H9 (cell line): ENCODE measurements at regions not wholly inside any gene's neighbourhood (a gene's known extent, or its start where the extent isn't known, plus 50 kb on each side); places are given as distances from the start of the nearest gene placed in this dataset.

Experiments used
- DNase-seq: peaks from one replicate; pipeline ENCODE4 v3.0.0-alpha.2; 2017
- H2AFZ ChIP-seq: one replicate; pipeline ENCODE4 v1.6.1; 2013; ENCODE audit warnings: mild to moderate bottlenecking, low read length, control low read depth, moderate library complexity
- H2AK5ac ChIP-seq: 2 replicates; pipeline ENCODE4 v1.6.1; 2013; ENCODE audit warnings: low read length, control low read depth, mixed read lengths; ENCODE audit not compliant: insufficient read length
- H2BK120ac ChIP-seq: one replicate; pipeline ENCODE4 v1.6.1; 2013; ENCODE audit warnings: low read depth, mild to moderate bottlenecking, low read length, control low read depth, inconsistent platforms; ENCODE audit not compliant: poor library complexity, severe bottlenecking
- H2BK12ac ChIP-seq: 2 replicates; pipeline ENCODE4 v1.6.1; 2013; ENCODE audit warnings: low read length, control low read depth, mixed read lengths, low read depth; ENCODE audit not compliant: insufficient read length
- H2BK15ac ChIP-seq: 2 replicates; pipeline ENCODE4 v1.6.1; 2013; ENCODE audit warnings: low read depth, low read length, control low read depth
- H2BK20ac ChIP-seq: one replicate; pipeline ENCODE4 v1.6.1; 2013; ENCODE audit warnings: low read depth, mild to moderate bottlenecking, low read length, control low read depth, inconsistent platforms; ENCODE audit not compliant: poor library complexity, severe bottlenecking
- H2BK5ac ChIP-seq: 2 replicates; pipeline ENCODE4 v1.6.1; 2013; ENCODE audit warnings: low read length, control low read depth, mixed read lengths; ENCODE audit not compliant: insufficient read length
- H3K14ac ChIP-seq: 2 replicates; pipeline ENCODE4 v1.6.1; 2013; ENCODE audit warnings: low read length, control low read depth; ENCODE audit not compliant: insufficient read depth
- H3K18ac ChIP-seq: 2 replicates; pipeline ENCODE4 v1.6.1; 2013; ENCODE audit warnings: low read depth, mild to moderate bottlenecking, mixed read lengths, low read length, control low read depth; ENCODE audit not compliant: insufficient read length
- H3K23ac ChIP-seq: 2 replicates; pipeline ENCODE4 v1.6.1; 2013; ENCODE audit warnings: low read length, control low read depth, mixed read lengths, low read depth; ENCODE audit not compliant: insufficient read length
- H3K23me2 ChIP-seq: 2 replicates; pipeline ENCODE4 v1.6.1; 2013; ENCODE audit warnings: low read depth, mild to moderate bottlenecking, mixed read lengths, low read length, control low read depth; ENCODE audit not compliant: insufficient read length, poor library complexity, severe bottlenecking
- H3K27ac ChIP-seq: 2 replicates; pipeline ENCODE4 v1.5.1; 2013; ENCODE audit warnings: low read length, control low read depth, mixed read lengths, low read depth; ENCODE audit not compliant: insufficient read length
- H3K27me3 ChIP-seq: 2 replicates; pipeline ENCODE4 v1.6.1; 2013; ENCODE audit warnings: low read length, control low read depth, inconsistent platforms; ENCODE audit not compliant: insufficient read depth
- H3K4ac ChIP-seq: 2 replicates; pipeline ENCODE4 v1.6.1; 2013; ENCODE audit warnings: low read depth, mild to moderate bottlenecking, control low read depth, inconsistent platforms, low read length, moderate library complexity
- H3K4me1 ChIP-seq: 2 replicates; pipeline ENCODE4 v1.6.1; 2013; ENCODE audit warnings: low read length, control low read depth, inconsistent platforms; ENCODE audit not compliant: insufficient read depth
- H3K4me2 ChIP-seq: 2 replicates; pipeline ENCODE4 v1.6.1; 2013; ENCODE audit warnings: low read length, control low read depth, mixed read lengths; ENCODE audit not compliant: insufficient read length, insufficient read depth
- H3K56ac ChIP-seq: 2 replicates; pipeline ENCODE4 v1.6.1; 2013; ENCODE audit warnings: low read depth, mild to moderate bottlenecking, mixed read lengths, low read length, control low read depth; ENCODE audit not compliant: insufficient read length
- H3K79me1 ChIP-seq: 2 replicates; pipeline ENCODE4 v1.6.1; 2013; ENCODE audit warnings: low read depth, mild to moderate bottlenecking, moderate library complexity, low read length, control low read depth, inconsistent platforms; ENCODE audit not compliant: insufficient read depth, poor library complexity, severe bottlenecking
- H3K79me2 ChIP-seq: 2 replicates; pipeline ENCODE4 v1.6.1; 2013; ENCODE audit warnings: low read length, control low read depth, inconsistent platforms; ENCODE audit not compliant: insufficient read depth
- H3K9ac ChIP-seq: 2 replicates; pipeline ENCODE4 v1.6.1; 2013; ENCODE audit warnings: low read length, control low read depth, mixed read lengths; ENCODE audit not compliant: insufficient read length; ENCODE audit errors: extremely low read depth
- H3K9me3 ChIP-seq: one replicate; pipeline ENCODE4 v1.6.1; 2013; ENCODE audit warnings: low read depth, low read length, inconsistent platforms; ENCODE audit not compliant: control insufficient read depth
- H3T11ph ChIP-seq: one replicate; pipeline ENCODE4 v1.6.1; 2013; ENCODE audit warnings: mild to moderate bottlenecking, low read length, control low read depth, inconsistent platforms
- H4K20me1 ChIP-seq: one replicate; pipeline ENCODE4 v1.6.1; 2013; ENCODE audit not compliant: control insufficient read depth, insufficient read length, insufficient read depth
- H4K5ac ChIP-seq: 2 replicates; pipeline ENCODE4 v1.6.1; 2013; ENCODE audit warnings: low read depth, mild to moderate bottlenecking, mixed read lengths, low read length, control low read depth; ENCODE audit not compliant: insufficient read length
- H4K8ac ChIP-seq: replicated peaks from 2 replicates; pipeline ENCODE4 v1.6.1; 2013; ENCODE audit warnings: low read length, control low read depth, mixed read lengths, low read depth; ENCODE audit not compliant: insufficient read length
- H4K91ac ChIP-seq: 2 replicates; pipeline ENCODE4 v1.6.1; 2013; ENCODE audit warnings: low read depth, mild to moderate bottlenecking, moderate library complexity, mixed read lengths, low read length, control low read depth; ENCODE audit not compliant: insufficient read length
- H3K27ac Mint-ChIP-seq, 3 experiments: 2 replicates in 2 of 3; 3 replicates in 1 of 3; pipeline ENCODE4 v1.8.0; 2020 to 2021; ENCODE audit warnings: mixed read lengths in 3 of 3, mild to moderate bottlenecking in 1 of 3, moderate library complexity in 1 of 3
- H3K27me3 Mint-ChIP-seq: 2 replicates; pipeline ENCODE4 v1.8.0; 2021; ENCODE audit warnings: low read depth, mild to moderate bottlenecking, moderate library complexity, mixed read lengths
- H3K36me3 Mint-ChIP-seq, 3 experiments: 2 replicates in 2 of 3; 3 replicates in 1 of 3; pipeline ENCODE4 v1.8.0; 2020 to 2021; ENCODE audit warnings: low read depth in 3 of 3, mixed read lengths in 3 of 3; ENCODE audit not compliant: insufficient read depth in 1 of 3
- H3K4me1 Mint-ChIP-seq, 2 experiments: 2 replicates each; pipeline ENCODE4 v1.8.0; 2020; ENCODE audit warnings: mixed read lengths in 2 of 2
- H3K4me3 Mint-ChIP-seq, 2 experiments: 2 replicates in 1 of 2; 3 replicates in 1 of 2; pipeline ENCODE4 v1.8.0; 2020 to 2021; ENCODE audit warnings: mild to moderate bottlenecking in 2 of 2, mixed read lengths in 2 of 2, moderate library complexity in 1 of 2
- H3K9me3 Mint-ChIP-seq, 2 experiments: 2 replicates in 1 of 2; 3 replicates in 1 of 2; pipeline ENCODE4 v1.8.0; 2020; ENCODE audit warnings: mild to moderate bottlenecking in 2 of 2, mixed read lengths in 2 of 2, moderate library complexity in 1 of 2
- WGBS: extraction: QIAGEN DNeasy Blood & Tissue Kit; methylation state at CpG from one replicate; pipeline ENCODE4 v1.1.7; 2013; ENCODE audit warnings: missing lambda C conversion rate, low lambda C conversion rate, mixed read lengths; ENCODE audit not compliant: insufficient read length; ENCODE audit errors: extremely low coverage; 5-methylcytosine and 5-hydroxymethylcytosine counted together
- TF ChIP-seq, protein P1 (sequence below): fragments of 200-600 bp; sonication (generic); conservative IDR thresholded peaks from 3 replicates; pipeline ENCODE4 v1.8.0; 2021; ENCODE audit warnings: antibody characterized with exemption, mild to moderate bottlenecking

DNA sequence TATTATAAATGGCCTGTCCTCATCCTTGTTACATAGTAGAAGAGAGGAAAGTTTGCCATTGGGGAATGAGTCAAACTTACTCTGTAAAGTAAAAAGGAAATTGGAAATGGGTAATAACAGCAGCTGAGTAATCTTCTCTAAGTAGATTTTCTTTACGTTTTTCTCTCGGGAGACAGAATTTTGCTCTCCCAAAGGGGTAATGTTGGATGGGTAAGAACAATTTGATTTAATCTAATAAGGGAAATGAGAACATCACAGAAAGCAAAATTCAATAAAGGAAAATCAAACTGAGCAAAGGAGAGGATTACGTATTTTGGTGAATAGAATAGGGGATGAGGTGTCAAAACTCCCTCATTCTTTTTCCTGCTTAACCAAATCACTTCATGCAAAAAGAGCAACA, 283.1 kb upstream of the FOXG1 start:
- Histone ChIP-seq H2BK5ac (no peak overlapping the region), H3K4me2 (no peak overlapping the region), H3K79me1 (no peaks in the 10 kb centered on the region), H2BK12ac (no peak overlapping the region), H3K79me2 (no peaks in the 10 kb centered on the region), H4K5ac (no peak overlapping the region), H3K9me3 (no peaks in the 10 kb centered on the region), H3T11ph (no peak overlapping the region), H3K23ac (no peak overlapping the region), H3K23me2 (no peaks in the 10 kb centered on the region), H2AK5ac (no peak overlapping the region), H4K91ac (no peak overlapping the region), H3K56ac (no peak overlapping the region), H3K4ac (no peak overlapping the region), H2BK120ac (no peak overlapping the region), H4K8ac (no peak overlapping the region), H3K9ac (no peak overlapping the region), H3K4me1 (no peaks in the 10 kb centered on the region), H2BK15ac (no peak overlapping the region), H3K27ac (no peak overlapping the region), H2BK20ac (no peak overlapping the region), H2AFZ (no peak overlapping the region), H3K18ac (no peak overlapping the region), H3K27me3 (no peaks in the 10 kb centered on the region), H4K20me1 (no peaks in the 10 kb centered on the region), H3K14ac (no peak overlapping the region)
- Mint-ChIP-seq H3K4me1 (no peaks in the 10 kb centered on the region), H3K27me3 (no peaks in the 10 kb centered on the region; the same call in 1 of the 2 replicates), H3K36me3 (0 out of 7 replicates have a peak, but pooled peaks cover 0 to 2% (median 0%) of the 10 kb centered on the region in 3 experiments), H3K27ac (no peak overlapping the region), H3K4me3 (no peak overlapping the region), H3K9me3 (peaks cover 0 to 3% of the 10 kb centered on the region in 2 experiments; a peak in 2 of 5 replicates)
- WGBS, result no CpG with 5 or more reads among the region's 3 CpGs
- DNase-seq, result no peak
- TF ChIP-seq, protein P1, sequence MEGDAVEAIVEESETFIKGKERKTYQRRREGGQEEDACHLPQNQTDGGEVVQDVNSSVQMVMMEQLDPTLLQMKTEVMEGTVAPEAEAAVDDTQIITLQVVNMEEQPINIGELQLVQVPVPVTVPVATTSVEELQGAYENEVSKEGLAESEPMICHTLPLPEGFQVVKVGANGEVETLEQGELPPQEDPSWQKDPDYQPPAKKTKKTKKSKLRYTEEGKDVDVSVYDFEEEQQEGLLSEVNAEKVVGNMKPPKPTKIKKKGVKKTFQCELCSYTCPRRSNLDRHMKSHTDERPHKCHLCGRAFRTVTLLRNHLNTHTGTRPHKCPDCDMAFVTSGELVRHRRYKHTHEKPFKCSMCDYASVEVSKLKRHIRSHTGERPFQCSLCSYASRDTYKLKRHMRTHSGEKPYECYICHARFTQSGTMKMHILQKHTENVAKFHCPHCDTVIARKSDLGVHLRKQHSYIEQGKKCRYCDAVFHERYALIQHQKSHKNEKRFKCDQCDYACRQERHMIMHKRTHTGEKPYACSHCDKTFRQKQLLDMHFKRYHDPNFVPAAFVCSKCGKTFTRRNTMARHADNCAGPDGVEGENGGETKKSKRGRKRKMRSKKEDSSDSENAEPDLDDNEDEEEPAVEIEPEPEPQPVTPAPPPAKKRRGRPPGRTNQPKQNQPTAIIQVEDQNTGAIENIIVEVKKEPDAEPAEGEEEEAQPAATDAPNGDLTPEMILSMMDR, result no peak
